GM19351 (cell line): ENCODE measurements at regions not wholly inside any gene's neighbourhood (a gene's known extent, or its start where the extent isn't known, plus 50 kb on each side); places are given as distances from the start of the nearest gene placed in this dataset.
"Not testable (repeated sequence)": the region's sequence is repeated elsewhere in the genome, so short reads cannot be mapped to it uniquely, and the experiment has no call there.

Source experiments
- ATAC-seq: cut with Tn5 transposase; IDR thresholded peaks from one replicate; pipeline ENCODE4 v1.9.1; 2021; ENCODE audit warnings: mild to moderate bottlenecking, moderate library complexity; ENCODE audit not compliant: unreplicated experiment

DNA sequence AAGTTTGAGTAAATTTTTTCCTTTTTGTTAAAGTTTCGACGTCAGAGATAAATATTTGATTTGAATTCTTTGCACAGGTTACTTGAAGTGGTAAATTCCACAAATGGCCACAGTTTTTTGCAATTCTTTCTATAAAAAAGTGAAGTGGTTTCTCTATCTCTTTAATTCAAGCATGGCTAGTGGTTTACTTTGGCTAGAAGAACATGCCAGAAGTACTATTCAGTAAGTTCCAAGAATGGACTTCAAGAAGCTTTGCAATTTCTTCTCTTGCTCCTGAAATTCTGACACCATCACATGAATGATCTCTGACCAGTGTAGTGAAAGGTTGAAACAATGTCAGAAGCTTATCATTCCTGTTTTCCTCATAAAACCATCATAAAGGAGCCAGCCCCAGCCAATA lies 55.7 kb upstream of the RNPC3 start:
- ATAC-seq: no peak

DNA sequence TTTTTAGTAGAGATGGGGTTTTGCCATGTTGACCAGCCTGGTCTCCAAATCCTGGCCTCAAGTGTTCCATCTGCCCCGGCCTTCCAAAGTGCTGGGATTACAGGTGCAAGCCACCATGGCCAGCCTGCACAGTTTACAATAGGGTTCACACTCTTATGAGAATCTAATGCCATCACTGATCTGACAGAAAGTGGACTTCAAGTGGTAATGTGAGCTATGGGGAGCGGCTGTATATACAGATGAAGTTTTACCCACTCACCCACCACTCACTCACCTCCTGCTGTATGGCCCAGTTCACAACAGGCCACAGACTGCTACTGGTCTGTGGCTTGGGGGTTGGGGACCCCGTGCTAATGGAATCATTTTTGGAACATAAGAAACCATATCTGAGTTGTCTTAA lies 58.4 kb upstream of the RNPC3 start:
- no peak for ATAC-seq

DNA sequence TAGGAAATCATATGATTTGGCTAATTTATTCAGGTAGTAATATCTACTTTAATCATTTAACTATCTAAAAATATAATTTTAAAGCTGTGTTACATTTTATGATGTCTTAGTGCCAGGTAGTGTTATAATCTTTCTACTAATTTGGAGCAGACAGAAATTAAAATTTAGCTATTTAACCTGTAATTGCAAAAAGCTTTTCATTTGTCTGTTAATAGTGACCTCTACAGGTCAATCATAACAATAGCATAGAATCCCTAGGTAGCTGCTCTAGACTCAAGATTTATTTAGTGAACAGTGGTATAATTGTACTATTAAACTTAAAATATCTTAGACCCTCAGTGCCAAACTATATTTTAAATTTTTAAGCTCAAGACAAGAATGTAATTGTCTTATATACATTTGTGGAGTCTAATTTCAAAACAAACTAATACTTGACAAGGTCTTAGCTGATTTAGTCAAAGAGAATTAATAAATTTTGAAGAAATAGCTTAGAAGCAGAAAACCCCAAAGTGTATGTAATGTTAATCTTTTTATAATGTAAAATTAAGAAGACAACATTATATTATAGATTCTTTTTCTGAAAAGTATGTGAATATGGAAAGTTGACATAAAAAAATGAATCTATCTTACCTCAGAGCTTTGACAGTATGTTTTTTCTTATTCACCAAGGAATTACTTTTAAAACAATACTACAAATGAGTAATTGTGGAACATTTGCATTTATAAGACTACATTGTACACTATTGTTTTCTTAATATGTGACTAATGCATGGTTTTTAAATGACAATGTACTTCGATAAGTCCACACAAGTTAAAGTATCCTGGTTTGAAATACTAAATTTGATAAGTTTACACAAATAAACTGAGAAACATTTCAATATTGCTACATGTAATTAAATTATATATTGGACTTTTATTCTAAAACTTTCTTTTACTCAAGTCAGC lies 64.1 kb upstream of the RNPC3 start:
- peak; percentile 66 for ATAC-seq

- ATAC-seq: no peak
Measured at GRCh38 chr1:103460511-103460910, 65.0 kb upstream of the RNPC3 start.

DNA sequence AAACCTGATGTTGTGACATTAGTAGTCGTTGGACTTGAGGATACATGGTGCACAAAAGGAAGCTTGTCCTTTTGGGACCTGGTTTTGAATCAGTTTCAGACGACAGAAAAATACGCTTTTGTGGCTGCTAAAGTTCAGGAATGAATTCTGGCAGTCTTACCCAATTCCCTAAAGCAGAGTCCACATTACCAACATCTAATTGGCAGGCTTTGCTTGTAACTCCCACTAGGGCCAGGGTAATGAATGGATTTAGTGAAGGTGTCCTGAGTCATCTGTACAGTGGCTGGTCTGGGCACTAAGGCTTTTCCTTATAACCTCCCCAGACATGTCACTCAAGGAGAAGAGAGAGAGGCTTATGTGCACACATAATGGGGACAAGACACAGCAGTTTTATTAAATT lies 66.2 kb upstream of the RNPC3 start:
- no peak for ATAC-seq

DNA sequence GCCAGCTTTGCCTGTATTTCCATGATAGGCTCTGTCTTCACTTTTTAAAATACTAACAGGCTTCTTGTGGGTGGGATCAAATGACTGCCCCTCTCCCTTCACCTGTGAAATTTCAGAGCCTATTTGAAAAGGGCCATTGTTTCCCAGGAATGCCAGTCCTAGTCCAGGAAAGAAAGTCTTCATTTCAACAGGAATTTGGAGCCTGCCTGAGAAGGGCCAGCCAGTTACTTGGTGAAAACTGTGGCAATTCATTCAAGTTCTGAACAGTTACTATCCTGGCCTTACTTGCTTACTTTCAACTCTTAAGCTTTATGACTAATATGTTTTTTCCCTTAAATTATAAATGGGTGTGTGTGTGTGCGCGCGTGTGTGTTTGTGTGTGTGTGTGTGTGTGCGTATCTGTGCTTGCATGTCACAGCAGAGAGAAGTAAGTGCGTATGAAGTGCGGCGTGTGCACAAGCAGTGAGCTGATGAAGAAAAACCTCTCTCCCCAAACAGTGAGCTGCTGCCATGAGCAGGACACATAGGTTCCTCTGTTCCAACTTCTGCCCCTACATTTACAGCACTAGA lies 67.5 kb upstream of the RNPC3 start:
- no peak for ATAC-seq

- peak; percentile 56 for ATAC-seq
Measured at GRCh38 chr1:103448560-103448959, 76.9 kb upstream of the RNPC3 start.

GRCh38 chr1:103447471-103447870 lies 78.0 kb upstream of the RNPC3 start:
- ATAC-seq: no peak

GRCh38 chr1:103441342-103441741 lies 84.2 kb upstream of the RNPC3 start:
- ATAC-seq: no peak

DNA sequence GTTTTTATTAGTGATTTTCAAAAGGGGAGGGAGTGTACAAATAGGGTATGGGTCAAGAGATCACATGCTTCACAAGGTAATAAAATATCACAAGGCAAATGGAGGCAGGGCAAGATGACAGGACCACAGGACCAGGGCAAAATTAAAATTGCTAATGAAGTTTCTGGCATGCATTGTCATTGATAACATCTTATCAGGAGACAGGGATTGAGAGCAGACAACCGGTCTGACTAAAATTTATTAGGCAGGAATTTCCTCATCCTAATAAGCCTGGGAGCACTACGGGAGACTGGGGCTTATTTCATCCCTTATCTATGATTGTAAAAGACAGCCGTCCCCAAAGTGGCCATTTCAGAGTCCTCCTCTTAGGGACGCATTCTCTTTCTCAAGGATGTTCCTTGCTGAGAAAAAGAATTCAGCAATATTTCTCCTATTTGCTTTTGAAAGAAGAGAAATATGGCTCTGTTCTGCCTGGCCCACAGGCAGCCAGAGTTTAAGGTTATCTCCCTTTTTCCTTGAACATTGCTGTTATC lies 88.9 kb upstream of the RNPC3 start:
- ATAC-seq: not testable (repeated sequence)

- no peak for ATAC-seq
Measured at GRCh38 chr1:103435443-103435842, 90.1 kb upstream of the RNPC3 start.

GRCh38 chr1:103424650-103425049 lies 100.8 kb upstream of the RNPC3 start:
- no peak for ATAC-seq

DNA sequence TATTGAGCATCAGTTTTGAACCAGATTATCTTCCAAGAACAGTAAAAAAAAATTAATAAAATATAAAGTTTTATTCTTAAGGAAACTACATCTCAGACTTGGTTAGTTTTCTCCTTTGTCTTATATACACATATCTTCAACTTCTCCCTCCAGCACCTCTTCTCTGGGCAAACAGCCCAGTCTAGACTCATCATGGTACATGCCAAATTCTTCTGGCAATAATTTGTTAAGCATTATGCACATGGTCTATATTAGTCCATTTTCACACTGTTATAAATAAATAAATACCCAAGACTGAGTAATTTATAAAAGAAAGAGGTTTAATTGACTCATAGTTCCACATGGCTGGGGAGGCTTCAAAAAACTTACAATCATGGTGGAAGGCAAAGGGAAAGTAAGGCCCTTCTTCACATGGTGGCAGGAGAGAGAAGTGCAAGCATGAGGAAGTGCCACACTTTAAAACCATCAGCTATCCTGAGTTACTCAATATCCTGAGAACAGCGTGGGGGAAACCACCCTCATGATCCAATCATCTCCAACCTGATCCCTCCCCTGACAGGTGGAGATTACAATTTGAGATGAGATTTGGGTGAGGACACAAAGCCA lies 108.7 kb upstream of the RNPC3 start:
- no peak for ATAC-seq

DNA sequence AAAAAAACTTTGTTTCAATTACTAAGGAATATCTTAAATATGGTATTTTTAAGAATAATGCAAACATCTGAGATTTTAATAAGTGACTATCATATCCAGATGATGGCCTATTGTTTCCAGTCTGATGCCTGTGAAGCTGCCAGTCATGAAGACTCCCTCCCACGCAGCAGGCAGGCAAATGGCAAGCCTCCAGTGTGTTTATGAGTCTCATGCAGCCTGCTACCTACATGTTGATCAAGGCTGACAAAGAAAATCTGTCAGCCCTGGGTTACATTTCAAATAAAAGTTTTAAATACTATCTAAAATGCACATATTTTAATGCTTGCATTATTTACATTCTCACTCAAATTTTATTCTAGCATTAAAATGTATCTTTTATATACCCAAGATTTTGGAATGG lies 137.6 kb upstream of the RNPC3 start:
- no peak for ATAC-seq

DNA sequence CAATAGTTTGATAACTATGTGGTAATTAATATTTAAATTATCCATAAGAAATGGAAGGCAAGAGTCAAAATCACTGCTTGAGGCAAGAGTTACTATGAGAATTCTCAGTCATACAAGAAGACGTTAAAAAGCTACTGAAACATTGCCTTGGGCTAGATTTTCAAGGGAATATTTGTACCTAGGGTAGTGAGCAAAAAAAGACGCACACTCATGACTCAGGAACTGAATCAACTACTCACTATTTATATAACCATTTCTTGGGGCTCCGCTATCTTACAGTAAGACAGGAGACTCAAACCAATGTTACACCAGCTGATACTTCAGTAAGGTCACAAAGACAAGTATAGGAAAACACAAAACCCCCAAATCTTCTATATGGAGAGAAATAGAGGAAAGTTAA lies 151.5 kb upstream of the RNPC3 start:
- ATAC-seq: no peak

- no peak for ATAC-seq
Measured at GRCh38 chr1:103372866-103373265, 152.6 kb upstream of the RNPC3 start.

DNA sequence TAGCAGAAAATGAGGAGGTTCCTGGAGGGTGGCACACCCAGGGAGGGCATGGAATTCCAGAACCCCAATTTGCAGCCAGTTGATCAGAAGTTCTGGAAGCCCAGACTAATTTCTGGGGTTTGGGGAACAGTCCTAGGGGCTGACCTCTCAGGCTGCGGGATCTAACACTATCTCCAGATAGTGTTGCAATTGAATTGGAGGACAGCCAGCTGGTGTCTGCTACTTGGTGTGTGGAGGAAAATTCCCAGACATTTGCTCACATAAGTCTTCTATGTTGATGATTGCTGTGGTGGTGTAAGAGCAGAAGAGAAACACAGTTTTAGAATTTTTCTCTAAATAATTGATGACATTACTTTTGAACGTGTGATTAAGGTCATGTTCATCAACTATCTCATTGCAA lies 154.3 kb upstream of the RNPC3 start:
- no peak for ATAC-seq

GRCh38 chr1:103367186-103367585 lies 158.3 kb upstream of the RNPC3 start:
- no peak for ATAC-seq

- ATAC-seq: no peak
Measured at GRCh38 chr1:103365860-103366569, 159.5 kb upstream of the RNPC3 start.

- ATAC-seq: no peak
Measured at GRCh38 chr1:103363008-103363365, 162.5 kb upstream of the RNPC3 start.

- ATAC-seq: no peak
Measured at GRCh38 chr1:103362348-103363007, 163.0 kb upstream of the RNPC3 start.
